Neural cell (in vitro differentiated cells): ENCODE measurements at regions not wholly inside any gene's neighbourhood (a gene's known extent, or its start where the extent isn't known, plus 50 kb on each side); places are given as distances from the start of the nearest gene placed in this dataset.

Experiments
- H2AFZ ChIP-seq: fragments of 200-600, 300-800 bp; sonication (generic), shearing (Covaris generic); 2 replicates; pipeline ENCODE4 v1.6.0; 2014; ENCODE audit warnings: low read depth, mild to moderate bottlenecking, antibody characterized with exemption, low read length, moderate library complexity
- H3F3A ChIP-seq: fragments of 200-600 bp; shearing (Covaris generic); 2 replicates; pipeline ENCODE4 v1.6.1; 2016; ENCODE audit warnings: mild to moderate bottlenecking, moderate library complexity, mixed read lengths, antibody characterized with exemption, low read length; ENCODE audit not compliant: insufficient read depth, poor library complexity, severe bottlenecking
- H3K27ac ChIP-seq: fragments of 200-600, 300-800 bp; sonication (generic), shearing (Covaris generic); 2 replicates; pipeline ENCODE4 v1.5.1; 2014; ENCODE audit warnings: mild to moderate bottlenecking, low read length, moderate library complexity
- H3K27me3 ChIP-seq: fragments of 300-800, 200-600 bp; sonication (generic), shearing (Covaris generic); 2 replicates; pipeline ENCODE4 v1.6.0; 2014; ENCODE audit warnings: mild to moderate bottlenecking, low read depth, low read length, moderate library complexity; ENCODE audit not compliant: insufficient read depth
- H3K36me3 ChIP-seq: fragments of 300-800, 200-600 bp; sonication (generic), shearing (Covaris generic); 2 replicates; pipeline ENCODE4 v1.5.1; 2014; ENCODE audit warnings: mild to moderate bottlenecking, antibody characterized with exemption, low read length, moderate library complexity; ENCODE audit not compliant: insufficient read depth
- H3K4me2 ChIP-seq: fragments of 300-800, 200-600 bp; sonication (generic), shearing (Covaris generic); 2 replicates; pipeline ENCODE4 v1.6.0; 2014; ENCODE audit warnings: mild to moderate bottlenecking, low read length
- H3K4me3 ChIP-seq: fragments of 300-800, 200-600 bp; sonication (generic), shearing (Covaris generic); 2 replicates; pipeline ENCODE4 v1.5.1; 2014; ENCODE audit warnings: mild to moderate bottlenecking, low read length, moderate library complexity
- H3K79me2 ChIP-seq: fragments of 200-600 bp; shearing (Covaris generic); replicated peaks from 2 replicates; pipeline ENCODE4 v1.6.0; 2014; ENCODE audit warnings: mild to moderate bottlenecking, low read length, moderate library complexity; ENCODE audit not compliant: insufficient read depth
- H3K9ac ChIP-seq: fragments of 300-800, 200-600 bp; sonication (generic), shearing (Covaris generic); 2 replicates; pipeline ENCODE4 v1.6.1; 2016; ENCODE audit warnings: mild to moderate bottlenecking, low read length, mixed read lengths
- H3K9me2 ChIP-seq: fragments of 200-600 bp; shearing (Covaris generic); 2 replicates; pipeline ENCODE4 v1.6.1; 2016; ENCODE audit warnings: mild to moderate bottlenecking, low read length, mixed read lengths; ENCODE audit not compliant: insufficient read depth
- H3K9me3 ChIP-seq: fragments of 200-600, 300-800 bp; sonication (generic), shearing (Covaris generic); 2 replicates; pipeline ENCODE4 v1.6.1; 2016; ENCODE audit warnings: mild to moderate bottlenecking, mixed run types, low read length, moderate library complexity, mixed read lengths
- H4K20me1 ChIP-seq: fragments of 200-600 bp; shearing (Covaris generic); 2 replicates; pipeline ENCODE4 v1.6.1; 2016; ENCODE audit warnings: mild to moderate bottlenecking, mixed run types; ENCODE audit not compliant: insufficient read depth
- EP300 ChIP-seq: fragments of 450-650 bp; conservative IDR thresholded peaks from 2 replicates; pipeline ENCODE4 v1.6.1; 2014; ENCODE audit warnings: antibody characterized with exemption, mild to moderate bottlenecking, moderate library complexity; ENCODE audit not compliant: poor library complexity, severe bottlenecking
- EZH2 ChIP-seq: fragments of 200-600, 300-800 bp; shearing (Covaris generic), sonication (generic); IDR thresholded peaks from 2 replicates; pipeline ENCODE4 v1.6.1; 2014; ENCODE audit warnings: antibody characterized with exemption, low read length, borderline replicate concordance, mild to moderate bottlenecking; ENCODE audit not compliant: insufficient read depth, poor library complexity, severe bottlenecking
- MXI1 ChIP-seq: fragments of 450-650 bp; conservative IDR thresholded peaks from 2 replicates; pipeline ENCODE4 v1.6.1; 2014; ENCODE audit warnings: antibody characterized with exemption, mild to moderate bottlenecking; ENCODE audit not compliant: poor library complexity, severe bottlenecking
- POLR2AphosphoS5 ChIP-seq: IDR thresholded peaks from 2 replicates; pipeline ENCODE4 v1.6.1; 2012
- RAD21 ChIP-seq: fragments of 450-650 bp; conservative IDR thresholded peaks from 2 replicates; pipeline ENCODE4 v1.6.1; 2014; ENCODE audit warnings: antibody characterized with exemption, mild to moderate bottlenecking, moderate library complexity
- REST ChIP-seq: IDR thresholded peaks from 2 replicates; pipeline ENCODE4 v1.6.1; 2012; ENCODE audit warnings: borderline replicate concordance
- SMC3 ChIP-seq: fragments of 450-650 bp; conservative IDR thresholded peaks from 2 replicates; pipeline ENCODE4 v1.6.1; 2014; ENCODE audit warnings: antibody characterized with exemption, mild to moderate bottlenecking, moderate library complexity; ENCODE audit not compliant: poor library complexity
- TAF1 ChIP-seq: IDR thresholded peaks from 2 replicates; pipeline ENCODE4 v1.6.1; 2012; ENCODE audit warnings: low read depth
- TF ChIP-seq, protein P1 (sequence below): fragments of 450-650 bp; IDR thresholded peaks from 2 replicates; pipeline ENCODE4 v1.5.1; 2014; ENCODE audit warnings: antibody characterized with exemption, mild to moderate bottlenecking, moderate library complexity; ENCODE audit not compliant: poor library complexity, severe bottlenecking

DNA sequence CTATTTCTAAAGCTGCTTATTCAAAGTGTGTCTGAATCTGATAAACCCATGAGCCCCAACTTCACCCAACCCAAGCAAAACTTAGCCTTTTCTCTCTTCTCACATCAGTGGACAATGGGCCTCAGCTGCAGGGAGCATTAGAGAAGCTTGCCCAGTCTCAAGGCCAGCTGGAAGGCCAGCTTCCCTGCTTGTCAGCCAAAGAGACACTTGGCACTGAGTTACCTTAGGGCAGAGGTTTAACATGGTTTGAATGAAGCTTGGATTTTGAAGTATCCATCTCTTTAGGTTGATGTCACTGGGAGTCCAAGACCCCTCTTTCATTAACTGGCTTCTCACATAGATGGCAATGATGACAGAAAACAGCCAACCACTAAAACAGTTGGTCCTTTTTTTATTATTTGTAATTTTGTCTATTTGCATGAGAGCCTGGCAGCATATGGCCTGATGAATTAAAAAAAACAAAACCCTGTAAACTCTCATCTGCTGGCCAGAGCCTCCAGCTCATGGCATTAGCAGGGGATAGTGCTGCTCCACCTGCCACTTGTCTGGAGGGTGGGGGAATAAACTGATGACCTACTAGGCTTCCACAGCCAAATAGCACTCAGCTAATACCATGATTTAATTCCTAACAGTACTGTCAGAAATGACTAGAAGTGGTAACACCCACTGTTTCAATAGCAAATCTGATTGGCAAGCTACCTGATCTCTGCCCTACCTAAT is 137.0 kb downstream of the UBE2E3 start:
- Histone ChIP-seq H3K4me2 (no peak overlapping the region), H3K27me3 (no peaks in the 10 kb centered on the region), H3K27ac (no peak overlapping the region), H2AFZ (no peak overlapping the region), H3K4me3 (no peak overlapping the region), H3K9me2 (no peaks in the 10 kb centered on the region), H3K9me3 (no peaks in the 10 kb centered on the region), H3K9ac (no peak overlapping the region), H3F3A (no peaks in the 10 kb centered on the region), H4K20me1 (no peaks in the 10 kb centered on the region), H3K79me2 (no peaks in the 10 kb centered on the region), H3K36me3 (no peaks in the 10 kb centered on the region)
- TF ChIP-seq EP300, result no peak
- no peak for TF ChIP-seq SMC3
- TF ChIP-seq TAF1, result no peak
- no peak for TF ChIP-seq RAD21
- TF ChIP-seq REST, result no peak
- no peak for TF ChIP-seq MXI1
- no peak for TF ChIP-seq EZH2
- TF ChIP-seq POLR2AphosphoS5, result no peak
- TF ChIP-seq, protein P1, sequence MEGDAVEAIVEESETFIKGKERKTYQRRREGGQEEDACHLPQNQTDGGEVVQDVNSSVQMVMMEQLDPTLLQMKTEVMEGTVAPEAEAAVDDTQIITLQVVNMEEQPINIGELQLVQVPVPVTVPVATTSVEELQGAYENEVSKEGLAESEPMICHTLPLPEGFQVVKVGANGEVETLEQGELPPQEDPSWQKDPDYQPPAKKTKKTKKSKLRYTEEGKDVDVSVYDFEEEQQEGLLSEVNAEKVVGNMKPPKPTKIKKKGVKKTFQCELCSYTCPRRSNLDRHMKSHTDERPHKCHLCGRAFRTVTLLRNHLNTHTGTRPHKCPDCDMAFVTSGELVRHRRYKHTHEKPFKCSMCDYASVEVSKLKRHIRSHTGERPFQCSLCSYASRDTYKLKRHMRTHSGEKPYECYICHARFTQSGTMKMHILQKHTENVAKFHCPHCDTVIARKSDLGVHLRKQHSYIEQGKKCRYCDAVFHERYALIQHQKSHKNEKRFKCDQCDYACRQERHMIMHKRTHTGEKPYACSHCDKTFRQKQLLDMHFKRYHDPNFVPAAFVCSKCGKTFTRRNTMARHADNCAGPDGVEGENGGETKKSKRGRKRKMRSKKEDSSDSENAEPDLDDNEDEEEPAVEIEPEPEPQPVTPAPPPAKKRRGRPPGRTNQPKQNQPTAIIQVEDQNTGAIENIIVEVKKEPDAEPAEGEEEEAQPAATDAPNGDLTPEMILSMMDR, result no peak

GRCh38 chr2:181120625-181121024 is 140.2 kb downstream of the UBE2E3 start:
- H3K9ac ChIP-seq, result no peak overlapping the region
- no peaks in the 10 kb centered on the region for H3K9me3 ChIP-seq
- no peak overlapping the region for H3K27ac ChIP-seq
- H2AFZ ChIP-seq, result no peak overlapping the region
- no peak overlapping the region for H3K4me3 ChIP-seq
- no peaks in the 10 kb centered on the region for H3K9me2 ChIP-seq
- no peaks in the 10 kb centered on the region for H3K27me3 ChIP-seq
- H3K79me2 ChIP-seq, result no peaks in the 10 kb centered on the region
- no peaks in the 10 kb centered on the region for H4K20me1 ChIP-seq
- H3K4me2 ChIP-seq, result no peak overlapping the region
- H3F3A ChIP-seq, result no peaks in the 10 kb centered on the region
- H3K36me3 ChIP-seq, result no peaks in the 10 kb centered on the region
- TF ChIP-seq POLR2AphosphoS5, result no peak
- no peak for TF ChIP-seq EP300
- TF ChIP-seq SMC3, result no peak
- TF ChIP-seq, protein P1, result no peak
- TF ChIP-seq MXI1, result no peak
- no peak for TF ChIP-seq REST
- no peak for TF ChIP-seq TAF1
- TF ChIP-seq EZH2, result no peak
- TF ChIP-seq RAD21, result no peak
